ENCODE measurements at regions not wholly inside any gene's neighbourhood (a gene's known extent, or its start where the extent isn't known, plus 50 kb on each side); places are given as distances from the start of the nearest gene placed in this dataset.

DNA sequence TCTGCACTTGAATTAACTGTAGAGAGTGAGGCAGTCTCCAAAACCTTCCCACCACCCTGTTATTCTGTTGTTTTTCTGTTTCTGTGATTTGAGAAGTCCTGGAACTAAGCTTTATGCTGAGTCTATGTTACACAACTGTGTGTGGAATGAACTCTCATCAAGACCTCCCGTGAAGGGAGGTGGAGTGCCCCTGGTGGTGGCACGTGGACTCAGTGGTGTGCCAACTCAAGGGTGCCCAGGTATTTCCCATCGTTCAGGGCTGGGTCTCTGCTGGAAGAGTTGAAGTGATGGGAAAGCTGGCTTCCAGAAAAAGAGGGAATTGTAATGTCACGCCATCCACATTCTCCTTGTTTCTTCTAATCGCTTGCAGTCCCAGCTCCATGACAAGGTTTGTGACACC lies 374.2 kb downstream of the SMOC2 start:
- TF ChIP-seq SP1 (IDR thresholded peaks at IDR 0.05) = no peak
- no peak for TF ChIP-seq CTBP1 (IDR thresholded peaks at IDR 0.05; ENCODE audit: borderline replicate concordance)
- TF ChIP-seq PKNOX1 (IDR thresholded peaks at IDR 0.05) = no peak
- TF ChIP-seq ARNT (IDR thresholded peaks at IDR 0.05) = no peak
- TF ChIP-seq FOXM1 (IDR thresholded peaks at IDR 0.05; ENCODE audit: borderline replicate concordance) = no peak
- TF ChIP-seq L3MBTL2 (conservative IDR thresholded peaks at IDR 0.05) = no peak
- no peak for TF ChIP-seq SUZ12 (IDR thresholded peaks at IDR 0.05)
- TF ChIP-seq TARDBP (IDR thresholded peaks at IDR 0.05) = no peak
- TF ChIP-seq ZNF384 (IDR thresholded peaks at IDR 0.05) = no peak
- no peak for TF ChIP-seq FOXK2 (IDR thresholded peaks at IDR 0.05)
- TF ChIP-seq ELF4 (IDR thresholded peaks at IDR 0.05) = no peak
- no peak for TF ChIP-seq NFRKB (IDR thresholded peaks at IDR 0.05)
- TF ChIP-seq FOXA1 (IDR thresholded peaks at IDR 0.05) = no peak
